H9 (cell line): ENCODE measurements at regions not wholly inside any gene's neighbourhood (a gene's known extent, or its start where the extent isn't known, plus 50 kb on each side); places are given as distances from the start of the nearest gene placed in this dataset.

ENCODE experiments used
- DNase-seq: peaks from one replicate; pipeline ENCODE4 v3.0.0-alpha.2; 2017
- H2AFZ ChIP-seq: one replicate; pipeline ENCODE4 v1.6.1; 2013; ENCODE audit warnings: mild to moderate bottlenecking, low read length, control low read depth, moderate library complexity
- H2AK5ac ChIP-seq: 2 replicates; pipeline ENCODE4 v1.6.1; 2013; ENCODE audit warnings: low read length, control low read depth, mixed read lengths; ENCODE audit not compliant: insufficient read length
- H2BK120ac ChIP-seq: one replicate; pipeline ENCODE4 v1.6.1; 2013; ENCODE audit warnings: low read depth, mild to moderate bottlenecking, low read length, control low read depth, inconsistent platforms; ENCODE audit not compliant: poor library complexity, severe bottlenecking
- H2BK12ac ChIP-seq: 2 replicates; pipeline ENCODE4 v1.6.1; 2013; ENCODE audit warnings: low read length, control low read depth, mixed read lengths, low read depth; ENCODE audit not compliant: insufficient read length
- H2BK15ac ChIP-seq: 2 replicates; pipeline ENCODE4 v1.6.1; 2013; ENCODE audit warnings: low read depth, low read length, control low read depth
- H2BK20ac ChIP-seq: one replicate; pipeline ENCODE4 v1.6.1; 2013; ENCODE audit warnings: low read depth, mild to moderate bottlenecking, low read length, control low read depth, inconsistent platforms; ENCODE audit not compliant: poor library complexity, severe bottlenecking
- H2BK5ac ChIP-seq: 2 replicates; pipeline ENCODE4 v1.6.1; 2013; ENCODE audit warnings: low read length, control low read depth, mixed read lengths; ENCODE audit not compliant: insufficient read length
- H3K14ac ChIP-seq: 2 replicates; pipeline ENCODE4 v1.6.1; 2013; ENCODE audit warnings: low read length, control low read depth; ENCODE audit not compliant: insufficient read depth
- H3K18ac ChIP-seq: 2 replicates; pipeline ENCODE4 v1.6.1; 2013; ENCODE audit warnings: low read depth, mild to moderate bottlenecking, mixed read lengths, low read length, control low read depth; ENCODE audit not compliant: insufficient read length
- H3K23ac ChIP-seq: 2 replicates; pipeline ENCODE4 v1.6.1; 2013; ENCODE audit warnings: low read length, control low read depth, mixed read lengths, low read depth; ENCODE audit not compliant: insufficient read length
- H3K23me2 ChIP-seq: 2 replicates; pipeline ENCODE4 v1.6.1; 2013; ENCODE audit warnings: low read depth, mild to moderate bottlenecking, mixed read lengths, low read length, control low read depth; ENCODE audit not compliant: insufficient read length, poor library complexity, severe bottlenecking
- H3K27ac ChIP-seq: 2 replicates; pipeline ENCODE4 v1.5.1; 2013; ENCODE audit warnings: low read length, control low read depth, mixed read lengths, low read depth; ENCODE audit not compliant: insufficient read length
- H3K27me3 ChIP-seq: 2 replicates; pipeline ENCODE4 v1.6.1; 2013; ENCODE audit warnings: low read length, control low read depth, inconsistent platforms; ENCODE audit not compliant: insufficient read depth
- H3K4ac ChIP-seq: 2 replicates; pipeline ENCODE4 v1.6.1; 2013; ENCODE audit warnings: low read depth, mild to moderate bottlenecking, control low read depth, inconsistent platforms, low read length, moderate library complexity
- H3K4me1 ChIP-seq: 2 replicates; pipeline ENCODE4 v1.6.1; 2013; ENCODE audit warnings: low read length, control low read depth, inconsistent platforms; ENCODE audit not compliant: insufficient read depth
- H3K4me2 ChIP-seq: 2 replicates; pipeline ENCODE4 v1.6.1; 2013; ENCODE audit warnings: low read length, control low read depth, mixed read lengths; ENCODE audit not compliant: insufficient read length, insufficient read depth
- H3K56ac ChIP-seq: 2 replicates; pipeline ENCODE4 v1.6.1; 2013; ENCODE audit warnings: low read depth, mild to moderate bottlenecking, mixed read lengths, low read length, control low read depth; ENCODE audit not compliant: insufficient read length
- H3K79me1 ChIP-seq: 2 replicates; pipeline ENCODE4 v1.6.1; 2013; ENCODE audit warnings: low read depth, mild to moderate bottlenecking, moderate library complexity, low read length, control low read depth, inconsistent platforms; ENCODE audit not compliant: insufficient read depth, poor library complexity, severe bottlenecking
- H3K79me2 ChIP-seq: 2 replicates; pipeline ENCODE4 v1.6.1; 2013; ENCODE audit warnings: low read length, control low read depth, inconsistent platforms; ENCODE audit not compliant: insufficient read depth
- H3K9ac ChIP-seq: 2 replicates; pipeline ENCODE4 v1.6.1; 2013; ENCODE audit warnings: low read length, control low read depth, mixed read lengths; ENCODE audit not compliant: insufficient read length; ENCODE audit errors: extremely low read depth
- H3K9me3 ChIP-seq: one replicate; pipeline ENCODE4 v1.6.1; 2013; ENCODE audit warnings: low read depth, low read length, inconsistent platforms; ENCODE audit not compliant: control insufficient read depth
- H3T11ph ChIP-seq: one replicate; pipeline ENCODE4 v1.6.1; 2013; ENCODE audit warnings: mild to moderate bottlenecking, low read length, control low read depth, inconsistent platforms
- H4K20me1 ChIP-seq: one replicate; pipeline ENCODE4 v1.6.1; 2013; ENCODE audit not compliant: control insufficient read depth, insufficient read length, insufficient read depth
- H4K5ac ChIP-seq: 2 replicates; pipeline ENCODE4 v1.6.1; 2013; ENCODE audit warnings: low read depth, mild to moderate bottlenecking, mixed read lengths, low read length, control low read depth; ENCODE audit not compliant: insufficient read length
- H4K8ac ChIP-seq: replicated peaks from 2 replicates; pipeline ENCODE4 v1.6.1; 2013; ENCODE audit warnings: low read length, control low read depth, mixed read lengths, low read depth; ENCODE audit not compliant: insufficient read length
- H4K91ac ChIP-seq: 2 replicates; pipeline ENCODE4 v1.6.1; 2013; ENCODE audit warnings: low read depth, mild to moderate bottlenecking, moderate library complexity, mixed read lengths, low read length, control low read depth; ENCODE audit not compliant: insufficient read length
- H3K27ac Mint-ChIP-seq, 3 experiments: 2 replicates in 2 of 3; 3 replicates in 1 of 3; pipeline ENCODE4 v1.8.0; 2020 to 2021; ENCODE audit warnings: mixed read lengths in 3 of 3, mild to moderate bottlenecking in 1 of 3, moderate library complexity in 1 of 3
- H3K27me3 Mint-ChIP-seq: 2 replicates; pipeline ENCODE4 v1.8.0; 2021; ENCODE audit warnings: low read depth, mild to moderate bottlenecking, moderate library complexity, mixed read lengths
- H3K36me3 Mint-ChIP-seq, 3 experiments: 2 replicates in 2 of 3; 3 replicates in 1 of 3; pipeline ENCODE4 v1.8.0; 2020 to 2021; ENCODE audit warnings: low read depth in 3 of 3, mixed read lengths in 3 of 3; ENCODE audit not compliant: insufficient read depth in 1 of 3
- H3K4me1 Mint-ChIP-seq, 2 experiments: 2 replicates each; pipeline ENCODE4 v1.8.0; 2020; ENCODE audit warnings: mixed read lengths in 2 of 2
- H3K4me3 Mint-ChIP-seq, 2 experiments: 2 replicates in 1 of 2; 3 replicates in 1 of 2; pipeline ENCODE4 v1.8.0; 2020 to 2021; ENCODE audit warnings: mild to moderate bottlenecking in 2 of 2, mixed read lengths in 2 of 2, moderate library complexity in 1 of 2
- H3K9me3 Mint-ChIP-seq, 2 experiments: 2 replicates in 1 of 2; 3 replicates in 1 of 2; pipeline ENCODE4 v1.8.0; 2020; ENCODE audit warnings: mild to moderate bottlenecking in 2 of 2, mixed read lengths in 2 of 2, moderate library complexity in 1 of 2
- CTCF ChIP-seq: fragments of 200-600 bp; sonication (generic); conservative IDR thresholded peaks from 3 replicates; pipeline ENCODE4 v1.8.0; 2021; ENCODE audit warnings: antibody characterized with exemption, mild to moderate bottlenecking
- WGBS: extraction: QIAGEN DNeasy Blood & Tissue Kit; methylation state at CpG from one replicate; pipeline ENCODE4 v1.1.7; 2013; ENCODE audit warnings: missing lambda C conversion rate, low lambda C conversion rate, mixed read lengths; ENCODE audit not compliant: insufficient read length; ENCODE audit errors: extremely low coverage; 5-methylcytosine and 5-hydroxymethylcytosine counted together

GRCh38 chr5:175206669-175207068 is 237.3 kb downstream of the DRD1 start:
- Histone ChIP-seq H3K27ac (no peak overlapping the region), H2BK15ac (no peak overlapping the region), H3K27me3 (no peaks in the 10 kb centered on the region), H3K14ac (no peak overlapping the region), H3K23me2 (no peaks in the 10 kb centered on the region), H4K91ac (no peak overlapping the region), H2BK12ac (no peak overlapping the region), H3K79me1 (no peaks in the 10 kb centered on the region), H3T11ph (no peak overlapping the region), H2AK5ac (no peak overlapping the region), H4K20me1 (no peaks in the 10 kb centered on the region), H2AFZ (no peak overlapping the region), H3K23ac (no peak overlapping the region), H3K18ac (no peak overlapping the region), H3K4ac (no peak overlapping the region), H3K56ac (no peak overlapping the region), H3K79me2 (no peaks in the 10 kb centered on the region; the same call in 1 of the 2 replicates), H2BK5ac (no peak overlapping the region), H3K4me2 (no peak overlapping the region), H3K9me3 (no peaks in the 10 kb centered on the region), H4K8ac (no peak overlapping the region), H3K4me1 (no peaks in the 10 kb centered on the region), H4K5ac (no peak overlapping the region), H3K9ac (no peak overlapping the region), H2BK20ac (no peak overlapping the region), H2BK120ac (no peak overlapping the region)
- Mint-ChIP-seq H3K9me3 (no peaks in the 10 kb centered on the region), H3K27ac (no peak overlapping the region), H3K27me3 (peaks cover 2% of the 10 kb centered on the region), H3K4me1 (peaks cover 4 to 7% of the 10 kb centered on the region in 2 experiments), H3K4me3 (no peak overlapping the region), H3K36me3 (no peaks in the 10 kb centered on the region; a peak in 1 of 7 replicates)
- no peak for TF ChIP-seq CTCF
- DNase-seq: no peak
- WGBS: no CpG with 5 or more reads among the region's 4 CpGs
